ENCODE measurements at regions not wholly inside any gene's neighbourhood (a gene's known extent, or its start where the extent isn't known, plus 50 kb on each side); places are given as distances from the start of the nearest gene placed in this dataset.

DNA sequence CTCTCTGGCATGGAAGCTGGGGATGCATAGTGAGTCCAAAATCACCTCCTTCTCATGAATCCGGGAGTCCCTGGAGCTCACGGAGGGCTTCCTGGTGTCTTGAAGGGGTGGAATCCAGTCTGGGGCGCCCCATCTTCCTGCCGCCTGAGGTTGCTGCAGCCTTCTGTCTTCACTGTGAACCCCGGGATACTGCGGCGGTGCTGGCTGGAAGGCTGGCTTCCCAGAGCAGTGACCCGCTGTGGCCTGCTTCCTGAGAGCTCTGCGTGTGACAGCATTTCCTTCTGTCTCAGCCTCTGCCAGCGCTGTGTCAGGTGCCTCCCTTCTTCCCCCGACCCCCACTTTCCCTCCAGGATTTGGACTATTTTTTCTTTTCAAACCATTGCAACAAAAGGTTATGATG is 98.8 kb upstream of the STOX2 start:
- Mint-ChIP-seq H3K9me3 (no peaks in the 10 kb centered on the region), H3K36me3 (ENCODE audit: low read depth) (no peaks in the 10 kb centered on the region), H3K4me1 (ENCODE audit: low read depth) (no peaks in the 10 kb centered on the region), H3K4me3 (no peak overlapping the region), H3K27ac (no peak overlapping the region), H3K27me3 (ENCODE audit: insufficient read depth) (peaks cover 12% of the 10 kb centered on the region)
- DNase-seq, result no peak
- TF ChIP-seq, protein P1, sequence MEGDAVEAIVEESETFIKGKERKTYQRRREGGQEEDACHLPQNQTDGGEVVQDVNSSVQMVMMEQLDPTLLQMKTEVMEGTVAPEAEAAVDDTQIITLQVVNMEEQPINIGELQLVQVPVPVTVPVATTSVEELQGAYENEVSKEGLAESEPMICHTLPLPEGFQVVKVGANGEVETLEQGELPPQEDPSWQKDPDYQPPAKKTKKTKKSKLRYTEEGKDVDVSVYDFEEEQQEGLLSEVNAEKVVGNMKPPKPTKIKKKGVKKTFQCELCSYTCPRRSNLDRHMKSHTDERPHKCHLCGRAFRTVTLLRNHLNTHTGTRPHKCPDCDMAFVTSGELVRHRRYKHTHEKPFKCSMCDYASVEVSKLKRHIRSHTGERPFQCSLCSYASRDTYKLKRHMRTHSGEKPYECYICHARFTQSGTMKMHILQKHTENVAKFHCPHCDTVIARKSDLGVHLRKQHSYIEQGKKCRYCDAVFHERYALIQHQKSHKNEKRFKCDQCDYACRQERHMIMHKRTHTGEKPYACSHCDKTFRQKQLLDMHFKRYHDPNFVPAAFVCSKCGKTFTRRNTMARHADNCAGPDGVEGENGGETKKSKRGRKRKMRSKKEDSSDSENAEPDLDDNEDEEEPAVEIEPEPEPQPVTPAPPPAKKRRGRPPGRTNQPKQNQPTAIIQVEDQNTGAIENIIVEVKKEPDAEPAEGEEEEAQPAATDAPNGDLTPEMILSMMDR (IDR thresholded peaks at IDR 0.05), result no peak

DNA sequence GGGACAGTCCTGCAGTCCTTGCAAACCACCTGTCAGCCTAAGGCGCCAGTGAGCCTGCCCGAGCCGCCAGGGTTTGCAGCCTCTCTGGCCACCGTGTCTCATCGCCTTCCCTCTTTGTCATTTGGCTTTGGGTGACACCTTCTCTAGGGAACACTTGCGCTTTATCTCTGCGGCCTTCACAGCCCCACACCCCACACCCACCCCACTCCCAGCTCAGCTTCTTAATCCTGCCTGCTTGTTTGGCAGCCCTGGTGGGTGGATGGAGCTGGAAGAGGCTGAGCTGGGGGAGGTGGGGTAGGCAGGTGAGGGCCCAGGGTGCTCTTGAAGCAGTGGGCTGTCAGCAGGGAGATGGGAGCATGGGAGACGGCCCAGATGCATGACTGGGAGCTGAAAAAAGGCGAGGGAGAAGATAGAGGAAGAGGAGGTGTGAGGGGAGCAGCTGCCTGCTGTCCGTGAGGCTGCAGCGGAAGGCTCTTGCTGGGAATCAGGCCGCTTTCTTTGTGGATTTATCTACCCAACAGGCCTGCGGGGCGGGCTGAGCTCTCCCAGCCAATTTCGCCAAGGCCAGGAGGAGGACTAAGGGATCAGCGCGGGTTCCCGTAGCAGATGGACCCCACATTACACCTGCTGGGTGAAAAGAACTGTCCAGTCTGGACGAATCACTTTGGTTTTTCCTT is 97.5 kb upstream of the STOX2 start:
- H3K9me3 Mint-ChIP-seq, result no peaks in the 10 kb centered on the region
- no peaks in the 10 kb centered on the region for H3K36me3 Mint-ChIP-seq (ENCODE audit: low read depth)
- no peaks in the 10 kb centered on the region for H3K4me1 Mint-ChIP-seq (ENCODE audit: low read depth)
- peaks cover 10% of the 10 kb centered on the region for H3K27me3 Mint-ChIP-seq (ENCODE audit: insufficient read depth)
- no peak overlapping the region for H3K4me3 Mint-ChIP-seq
- TF ChIP-seq, protein P1 (IDR thresholded peaks at IDR 0.05), result no peak
- no peak overlapping the region for H3K27ac Mint-ChIP-seq
- DNase-seq, result no peak

DNA sequence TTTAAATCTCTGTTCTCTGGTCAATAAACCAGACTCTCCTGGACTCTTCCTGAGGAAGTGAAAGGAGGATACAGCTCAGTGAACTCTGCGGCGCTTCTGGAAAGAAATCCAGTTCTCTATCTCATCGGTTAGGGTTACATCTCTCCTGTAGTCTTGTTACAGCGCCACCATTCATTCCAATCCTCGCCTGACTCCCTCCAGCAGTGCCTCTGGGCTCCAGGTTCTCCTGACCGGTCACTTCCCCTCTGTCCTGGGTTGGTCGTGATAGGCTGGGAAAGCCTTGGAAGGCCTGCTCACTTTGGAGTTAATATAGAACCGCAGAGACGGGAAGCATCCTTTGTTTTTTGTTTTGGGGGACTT is 97.0 kb upstream of the STOX2 start:
- Mint-ChIP-seq H3K27ac (no peak overlapping the region), H3K4me1 (ENCODE audit: low read depth) (no peaks in the 10 kb centered on the region), H3K4me3 (no peak overlapping the region), H3K27me3 (ENCODE audit: insufficient read depth) (peaks cover 10% of the 10 kb centered on the region), H3K9me3 (no peaks in the 10 kb centered on the region), H3K36me3 (ENCODE audit: low read depth) (no peaks in the 10 kb centered on the region)
- DNase-seq, result no peak
- TF ChIP-seq, protein P1 (IDR thresholded peaks at IDR 0.05), result no peak

DNA sequence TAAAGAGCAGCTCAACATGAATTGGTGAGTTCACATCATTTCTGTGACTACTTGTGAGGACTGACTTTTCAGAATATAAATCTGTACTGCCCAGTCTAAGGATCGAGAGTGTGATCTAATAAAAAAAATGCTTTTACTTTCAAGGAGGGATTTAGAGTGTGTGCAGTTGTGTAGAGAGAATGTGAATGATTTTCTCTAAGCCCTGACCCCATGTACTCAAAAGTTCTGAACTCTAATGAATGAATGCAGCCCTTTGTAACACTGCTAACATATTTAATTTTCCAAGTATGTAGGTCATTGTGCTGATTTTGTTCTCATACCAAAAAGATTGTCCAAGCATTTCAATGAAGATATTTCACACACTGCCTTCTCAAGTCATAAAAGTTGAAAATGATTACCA is 92.5 kb upstream of the STOX2 start:
- DNase-seq, result no peak
- Mint-ChIP-seq H3K4me3 (no peak overlapping the region), H3K9me3 (no peaks in the 10 kb centered on the region), H3K27me3 (ENCODE audit: insufficient read depth) (peaks cover 3% of the 10 kb centered on the region), H3K36me3 (ENCODE audit: low read depth) (no peaks in the 10 kb centered on the region), H3K27ac (no peak overlapping the region), H3K4me1 (ENCODE audit: low read depth) (no peaks in the 10 kb centered on the region)
- TF ChIP-seq, protein P1 (IDR thresholded peaks at IDR 0.05), result no peak

DNA sequence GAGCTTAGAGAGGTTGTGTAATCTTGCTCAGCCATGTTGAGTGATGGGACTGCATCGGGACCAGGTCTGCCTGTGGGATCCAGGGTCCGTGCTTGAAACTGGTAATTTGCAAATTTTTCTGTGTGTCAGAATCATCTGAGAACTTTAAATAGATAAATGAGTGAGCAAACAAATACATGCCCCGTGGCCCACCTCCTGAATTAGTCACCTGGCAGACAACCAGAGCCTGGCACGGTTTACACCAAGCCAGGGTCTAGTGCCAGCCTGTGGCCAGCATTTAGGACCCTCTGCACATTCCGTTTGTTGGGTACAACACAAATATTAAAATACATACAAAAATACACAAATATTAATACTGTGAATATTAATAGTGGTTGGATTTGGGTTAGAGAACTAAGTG is 90.6 kb upstream of the STOX2 start:
- no peak overlapping the region for H3K27ac Mint-ChIP-seq
- no peaks in the 10 kb centered on the region; the same call in 1 of the 2 replicates for H3K27me3 Mint-ChIP-seq (ENCODE audit: insufficient read depth)
- no peaks in the 10 kb centered on the region for H3K4me1 Mint-ChIP-seq (ENCODE audit: low read depth)
- TF ChIP-seq, protein P1 (IDR thresholded peaks at IDR 0.05), result no peak
- H3K36me3 Mint-ChIP-seq (ENCODE audit: low read depth), result no peaks in the 10 kb centered on the region
- no peaks in the 10 kb centered on the region for H3K9me3 Mint-ChIP-seq
- H3K4me3 Mint-ChIP-seq, result no peak overlapping the region
- no peak for DNase-seq

DNA sequence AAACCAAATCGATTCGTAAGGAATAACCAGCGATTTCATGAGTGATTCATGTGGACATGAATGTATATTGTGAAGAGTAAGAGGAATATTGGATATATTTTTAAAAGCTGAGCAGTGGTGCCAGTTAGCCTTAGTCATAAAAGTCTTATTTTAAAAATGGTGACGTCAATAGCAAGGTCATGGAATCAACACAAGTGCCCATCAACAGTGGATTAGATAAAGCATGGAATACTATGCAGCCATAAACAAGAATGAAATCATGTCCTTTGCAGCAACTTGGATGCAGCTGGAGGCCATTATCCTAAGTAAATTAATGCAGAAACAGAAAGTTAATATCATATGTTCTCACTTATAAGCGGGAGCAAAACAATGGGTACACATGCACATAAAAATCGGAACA is 89.0 kb upstream of the STOX2 start:
- H3K27me3 Mint-ChIP-seq (ENCODE audit: insufficient read depth), result no peaks in the 10 kb centered on the region
- no peaks in the 10 kb centered on the region for H3K36me3 Mint-ChIP-seq (ENCODE audit: low read depth)
- H3K27ac Mint-ChIP-seq, result no peak overlapping the region
- no peaks in the 10 kb centered on the region for H3K4me1 Mint-ChIP-seq (ENCODE audit: low read depth)
- H3K4me3 Mint-ChIP-seq, result no peak overlapping the region
- TF ChIP-seq, protein P1 (IDR thresholded peaks at IDR 0.05), result no peak
- no peak for DNase-seq
- no peaks in the 10 kb centered on the region for H3K9me3 Mint-ChIP-seq

All from HFFc6 (cell line).